Skeletal muscle satellite cell (primary cell): ENCODE measurements at regions not wholly inside any gene's neighbourhood (a gene's known extent, or its start where the extent isn't known, plus 50 kb on each side); places are given as distances from the start of the nearest gene placed in this dataset.
"Not testable (repeated sequence)": the region's sequence is repeated elsewhere in the genome, so short reads cannot be mapped to it uniquely, and the experiment has no call there.

ENCODE experiments used
- H3K27me3 ChIP-seq: 2 replicates; pipeline ENCODE4 v1.7.0; 2013; ENCODE audit warnings: low read length; ENCODE audit not compliant: control insufficient read depth, insufficient read depth
- H3K36me3 ChIP-seq: 2 replicates; pipeline ENCODE4 v1.7.0; 2013; ENCODE audit warnings: mild to moderate bottlenecking, control low read depth, low read length; ENCODE audit not compliant: insufficient read depth
- H3K4me1 ChIP-seq: 2 replicates; pipeline ENCODE4 v1.7.0; 2013; ENCODE audit warnings: low read length; ENCODE audit not compliant: control insufficient read depth, insufficient read depth
- H3K4me2 ChIP-seq: 2 replicates; pipeline ENCODE4 v1.7.0; 2013; ENCODE audit warnings: mild to moderate bottlenecking, low read length
- H3K4me3 ChIP-seq: 2 replicates; pipeline ENCODE4 v1.7.0; 2013; ENCODE audit warnings: low read length
- H3K9ac ChIP-seq: 2 replicates; pipeline ENCODE4 v1.7.0; 2013; ENCODE audit warnings: mild to moderate bottlenecking, low read depth, low read length, moderate library complexity
- H3K9me3 ChIP-seq: replicated peaks from 2 replicates; pipeline ENCODE4 v1.7.0; 2013; ENCODE audit warnings: mild to moderate bottlenecking, control low read depth, low read length

GRCh38 chr4:188740791-188741190 is 601.5 kb downstream of the TRIML1 start:
- not testable (repeated sequence) for H3K4me2 ChIP-seq, H3K36me3 ChIP-seq, H3K4me3 ChIP-seq, H3K4me1 ChIP-seq, H3K9me3 ChIP-seq, H3K9ac ChIP-seq, H3K27me3 ChIP-seq

DNA sequence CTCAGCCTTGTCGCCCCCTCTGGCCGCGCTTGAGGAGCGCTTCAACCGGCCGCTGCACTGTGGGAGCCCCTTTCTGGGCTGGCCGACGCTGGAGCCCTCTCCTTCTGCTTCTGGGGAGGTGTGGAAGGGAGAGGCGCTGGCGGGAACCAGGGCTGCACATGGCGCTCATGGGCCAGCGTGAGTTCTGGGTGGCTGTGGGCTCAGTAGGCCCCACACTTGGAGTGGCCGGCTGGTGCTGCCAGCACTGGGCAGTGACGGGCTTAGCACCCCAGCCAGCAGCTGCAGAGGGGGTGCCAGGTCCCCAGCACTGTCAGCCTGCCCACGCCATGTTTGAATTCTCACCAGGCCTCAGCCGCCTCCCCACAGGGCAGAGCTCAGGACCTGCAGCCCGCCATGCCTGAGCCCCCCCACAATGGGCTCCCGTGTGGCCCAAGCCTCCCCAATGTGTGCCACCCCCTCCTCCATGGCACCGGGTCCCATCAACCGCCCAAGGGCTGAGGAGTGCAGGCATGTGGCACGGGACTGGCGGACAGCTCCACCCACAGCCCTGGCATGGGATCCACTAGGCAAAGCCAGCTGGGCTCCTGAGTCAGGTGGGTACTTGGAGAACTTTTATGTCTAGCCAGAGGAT is 615.2 kb downstream of the TRIML1 start:
- H3K27me3 ChIP-seq = no peaks in the 10 kb centered on the region
- H3K4me2 ChIP-seq = no peak overlapping the region
- H3K36me3 ChIP-seq = no peaks in the 10 kb centered on the region
- H3K9ac ChIP-seq = no peak overlapping the region
- H3K4me1 ChIP-seq = no peaks in the 10 kb centered on the region
- H3K9me3 ChIP-seq = no peaks in the 10 kb centered on the region
- no peak overlapping the region for H3K4me3 ChIP-seq

GRCh38 chr4:188767496-188767895 is 628.3 kb downstream of the TRIML1 start:
- Histone ChIP-seq H3K4me1 (no peaks in the 10 kb centered on the region), H3K4me2 (no peak overlapping the region), H3K9ac (no peak overlapping the region), H3K36me3 (no peaks in the 10 kb centered on the region), H3K4me3 (no peak overlapping the region), H3K9me3 (no peaks in the 10 kb centered on the region), H3K27me3 (no peaks in the 10 kb centered on the region)

DNA sequence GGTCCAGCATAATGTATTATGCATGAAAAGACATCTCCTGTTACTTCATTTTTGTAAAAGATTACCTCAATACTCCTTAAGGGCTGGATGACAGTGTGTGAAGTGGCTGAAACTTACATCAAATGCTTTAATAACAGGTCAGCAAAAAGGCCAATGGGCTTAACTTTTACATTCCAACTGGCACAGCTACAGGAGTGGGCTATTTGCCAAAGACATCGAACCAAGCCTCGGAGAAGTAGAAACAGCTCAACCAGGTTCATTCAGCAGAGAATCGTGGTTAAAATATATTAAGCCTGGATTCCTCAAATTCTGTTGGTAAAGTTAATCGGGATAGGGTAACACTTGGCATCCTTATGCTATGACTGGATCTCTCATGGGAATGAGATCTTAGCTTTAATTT is 639.7 kb downstream of the TRIML1 start:
- Histone ChIP-seq H3K27me3 (no peaks in the 10 kb centered on the region), H3K4me2 (no peak overlapping the region), H3K4me3 (no peak overlapping the region), H3K4me1 (no peaks in the 10 kb centered on the region), H3K9ac (no peak overlapping the region), H3K36me3 (no peaks in the 10 kb centered on the region), H3K9me3 (no peaks in the 10 kb centered on the region)

GRCh38 chr4:188779581-188779980 is 640.3 kb downstream of the TRIML1 start:
- H3K4me3 ChIP-seq = no peak overlapping the region
- no peaks in the 10 kb centered on the region for H3K4me1 ChIP-seq
- no peak overlapping the region for H3K4me2 ChIP-seq

DNA sequence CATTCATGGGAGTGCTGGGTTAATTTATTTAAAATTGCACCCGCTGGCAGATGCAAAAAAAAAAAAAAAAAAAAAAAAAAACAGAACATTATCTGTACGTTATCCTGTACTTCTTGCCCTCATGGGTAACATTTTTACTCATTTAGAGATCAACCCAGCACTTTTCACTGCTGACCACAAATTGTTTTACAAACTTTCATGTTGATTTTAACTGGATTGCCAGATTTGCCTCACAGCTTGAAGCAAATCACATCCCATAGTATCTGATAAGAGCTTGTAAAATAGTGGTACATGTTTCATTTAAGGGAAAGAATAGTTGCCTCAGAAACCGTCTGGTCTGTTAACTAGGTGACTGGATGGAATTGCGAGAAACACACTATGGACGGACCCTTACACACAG is 640.8 kb downstream of the TRIML1 start:
- no peaks in the 10 kb centered on the region for H3K9me3 ChIP-seq
- H3K4me3 ChIP-seq = no peak overlapping the region
- H3K9ac ChIP-seq = no peak overlapping the region
- H3K4me1 ChIP-seq = no peaks in the 10 kb centered on the region
- no peaks in the 10 kb centered on the region for H3K27me3 ChIP-seq
- no peak overlapping the region for H3K4me2 ChIP-seq
- no peaks in the 10 kb centered on the region for H3K36me3 ChIP-seq

More at GRCh38 chr4:188779581-188779980, 640.3 kb downstream of the TRIML1 start:
- no peaks in the 10 kb centered on the region for H3K27me3 ChIP-seq
- H3K36me3 ChIP-seq = no peaks in the 10 kb centered on the region
- no peaks in the 10 kb centered on the region for H3K9me3 ChIP-seq
- H3K9ac ChIP-seq = no peak overlapping the region

DNA sequence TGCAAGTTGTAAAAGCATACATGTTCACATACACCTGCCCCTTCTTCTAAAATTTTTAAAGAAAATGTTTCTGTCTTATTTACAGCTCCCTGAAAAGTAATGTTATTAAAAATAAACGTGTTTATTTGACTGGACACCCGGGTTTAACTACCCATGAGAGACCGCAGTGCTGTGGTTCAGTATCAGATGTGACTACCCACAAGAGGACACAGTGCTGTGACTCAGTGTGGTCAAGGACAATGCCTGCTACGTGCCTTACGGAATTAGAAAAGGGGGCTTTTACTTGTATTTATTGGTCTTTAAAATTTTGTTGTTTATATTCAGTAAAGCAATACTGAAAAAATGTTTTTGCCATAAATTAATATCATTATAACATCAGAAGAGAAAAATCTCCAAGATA is 641.4 kb downstream of the TRIML1 start:
- H3K27me3 ChIP-seq = no peaks in the 10 kb centered on the region
- no peaks in the 10 kb centered on the region for H3K4me1 ChIP-seq
- H3K4me2 ChIP-seq = no peak overlapping the region
- H3K4me3 ChIP-seq = no peak overlapping the region
- H3K36me3 ChIP-seq = no peaks in the 10 kb centered on the region
- no peak overlapping the region for H3K9ac ChIP-seq
- no peaks in the 10 kb centered on the region for H3K9me3 ChIP-seq

GRCh38 chr4:188781655-188782054 is 642.4 kb downstream of the TRIML1 start:
- Histone ChIP-seq H3K4me2 (no peak overlapping the region), H3K27me3 (no peaks in the 10 kb centered on the region), H3K9ac (no peak overlapping the region), H3K9me3 (no peaks in the 10 kb centered on the region), H3K4me1 (no peaks in the 10 kb centered on the region), H3K36me3 (no peaks in the 10 kb centered on the region), H3K4me3 (no peak overlapping the region)

- Histone ChIP-seq H3K9ac (no peak overlapping the region), H3K27me3 (no peaks in the 10 kb centered on the region), H3K4me3 (no peak overlapping the region)
Observed at GRCh38 chr4:188783175-188783574, 643.9 kb downstream of the TRIML1 start.

DNA sequence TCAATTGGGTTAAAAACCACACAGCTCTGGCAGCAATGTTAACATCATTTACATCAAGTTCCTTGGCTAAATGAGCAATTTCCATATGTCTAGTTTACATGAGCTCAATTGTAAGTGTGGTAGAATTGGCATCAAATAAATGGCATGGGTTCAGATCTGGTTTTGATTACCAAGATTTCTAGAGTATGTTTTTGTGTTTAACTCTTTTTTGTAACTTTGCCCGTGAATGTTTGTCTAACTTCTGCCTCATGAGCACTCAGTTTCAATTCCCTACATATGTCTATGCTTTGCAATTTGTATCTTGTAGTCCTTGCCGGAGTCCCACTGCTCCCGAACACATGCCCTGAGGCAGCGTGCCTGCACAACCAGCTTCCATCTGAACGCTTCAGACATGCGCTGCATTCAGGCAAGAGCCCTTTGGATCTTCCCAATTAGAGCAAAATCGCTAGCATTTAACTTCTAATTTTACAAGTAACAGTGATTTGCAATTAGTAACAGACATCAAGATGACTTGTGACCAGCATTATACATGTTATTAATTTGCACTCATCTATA is 644.4 kb downstream of the TRIML1 start:
- Histone ChIP-seq H3K9me3 (no peaks in the 10 kb centered on the region), H3K36me3 (no peaks in the 10 kb centered on the region), H3K27me3 (no peaks in the 10 kb centered on the region), H3K4me1 (no peaks in the 10 kb centered on the region), H3K4me3 (no peak overlapping the region), H3K4me2 (no peak overlapping the region), H3K9ac (no peak overlapping the region)

More at GRCh38 chr4:188783175-188783574, 643.9 kb downstream of the TRIML1 start:
- Histone ChIP-seq H3K36me3 (no peaks in the 10 kb centered on the region), H3K4me2 (no peak overlapping the region), H3K4me1 (no peaks in the 10 kb centered on the region), H3K9me3 (no peaks in the 10 kb centered on the region)

- not testable (repeated sequence) for H3K9me3 ChIP-seq, H3K9ac ChIP-seq
Observed at GRCh38 chr4:188796600-188796999, 657.4 kb downstream of the TRIML1 start.

GRCh38 chr4:188797011-188797410 is 657.8 kb downstream of the TRIML1 start:
- not testable (repeated sequence) for H3K4me1 ChIP-seq, H3K9me3 ChIP-seq, H3K4me3 ChIP-seq, H3K36me3 ChIP-seq, H3K27me3 ChIP-seq, H3K9ac ChIP-seq, H3K4me2 ChIP-seq

More at GRCh38 chr4:188796600-188796999, 657.4 kb downstream of the TRIML1 start:
- H3K36me3 ChIP-seq, H3K27me3 ChIP-seq, H3K4me3 ChIP-seq, H3K4me1 ChIP-seq, H3K4me2 ChIP-seq: not testable (repeated sequence)
